H9 (cell line): ENCODE measurements at regions not wholly inside any gene's neighbourhood (a gene's known extent, or its start where the extent isn't known, plus 50 kb on each side); places are given as distances from the start of the nearest gene placed in this dataset.

Experiments used
- DNase-seq: peaks from one replicate; pipeline ENCODE4 v3.0.0-alpha.2; 2017
- H2AFZ ChIP-seq: one replicate; pipeline ENCODE4 v1.6.1; 2013; ENCODE audit warnings: mild to moderate bottlenecking, low read length, control low read depth, moderate library complexity
- H2AK5ac ChIP-seq: 2 replicates; pipeline ENCODE4 v1.6.1; 2013; ENCODE audit warnings: low read length, control low read depth, mixed read lengths; ENCODE audit not compliant: insufficient read length
- H2BK120ac ChIP-seq: one replicate; pipeline ENCODE4 v1.6.1; 2013; ENCODE audit warnings: low read depth, mild to moderate bottlenecking, low read length, control low read depth, inconsistent platforms; ENCODE audit not compliant: poor library complexity, severe bottlenecking
- H2BK12ac ChIP-seq: 2 replicates; pipeline ENCODE4 v1.6.1; 2013; ENCODE audit warnings: low read length, control low read depth, mixed read lengths, low read depth; ENCODE audit not compliant: insufficient read length
- H2BK15ac ChIP-seq: 2 replicates; pipeline ENCODE4 v1.6.1; 2013; ENCODE audit warnings: low read depth, low read length, control low read depth
- H2BK20ac ChIP-seq: one replicate; pipeline ENCODE4 v1.6.1; 2013; ENCODE audit warnings: low read depth, mild to moderate bottlenecking, low read length, control low read depth, inconsistent platforms; ENCODE audit not compliant: poor library complexity, severe bottlenecking
- H2BK5ac ChIP-seq: 2 replicates; pipeline ENCODE4 v1.6.1; 2013; ENCODE audit warnings: low read length, control low read depth, mixed read lengths; ENCODE audit not compliant: insufficient read length
- H3K14ac ChIP-seq: 2 replicates; pipeline ENCODE4 v1.6.1; 2013; ENCODE audit warnings: low read length, control low read depth; ENCODE audit not compliant: insufficient read depth
- H3K18ac ChIP-seq: 2 replicates; pipeline ENCODE4 v1.6.1; 2013; ENCODE audit warnings: low read depth, mild to moderate bottlenecking, mixed read lengths, low read length, control low read depth; ENCODE audit not compliant: insufficient read length
- H3K23ac ChIP-seq: 2 replicates; pipeline ENCODE4 v1.6.1; 2013; ENCODE audit warnings: low read length, control low read depth, mixed read lengths, low read depth; ENCODE audit not compliant: insufficient read length
- H3K23me2 ChIP-seq: 2 replicates; pipeline ENCODE4 v1.6.1; 2013; ENCODE audit warnings: low read depth, mild to moderate bottlenecking, mixed read lengths, low read length, control low read depth; ENCODE audit not compliant: insufficient read length, poor library complexity, severe bottlenecking
- H3K27ac ChIP-seq: 2 replicates; pipeline ENCODE4 v1.5.1; 2013; ENCODE audit warnings: low read length, control low read depth, mixed read lengths, low read depth; ENCODE audit not compliant: insufficient read length
- H3K27me3 ChIP-seq: 2 replicates; pipeline ENCODE4 v1.6.1; 2013; ENCODE audit warnings: low read length, control low read depth, inconsistent platforms; ENCODE audit not compliant: insufficient read depth
- H3K4ac ChIP-seq: 2 replicates; pipeline ENCODE4 v1.6.1; 2013; ENCODE audit warnings: low read depth, mild to moderate bottlenecking, control low read depth, inconsistent platforms, low read length, moderate library complexity
- H3K4me1 ChIP-seq: 2 replicates; pipeline ENCODE4 v1.6.1; 2013; ENCODE audit warnings: low read length, control low read depth, inconsistent platforms; ENCODE audit not compliant: insufficient read depth
- H3K4me2 ChIP-seq: 2 replicates; pipeline ENCODE4 v1.6.1; 2013; ENCODE audit warnings: low read length, control low read depth, mixed read lengths; ENCODE audit not compliant: insufficient read length, insufficient read depth
- H3K56ac ChIP-seq: 2 replicates; pipeline ENCODE4 v1.6.1; 2013; ENCODE audit warnings: low read depth, mild to moderate bottlenecking, mixed read lengths, low read length, control low read depth; ENCODE audit not compliant: insufficient read length
- H3K79me1 ChIP-seq: 2 replicates; pipeline ENCODE4 v1.6.1; 2013; ENCODE audit warnings: low read depth, mild to moderate bottlenecking, moderate library complexity, low read length, control low read depth, inconsistent platforms; ENCODE audit not compliant: insufficient read depth, poor library complexity, severe bottlenecking
- H3K79me2 ChIP-seq: 2 replicates; pipeline ENCODE4 v1.6.1; 2013; ENCODE audit warnings: low read length, control low read depth, inconsistent platforms; ENCODE audit not compliant: insufficient read depth
- H3K9ac ChIP-seq: 2 replicates; pipeline ENCODE4 v1.6.1; 2013; ENCODE audit warnings: low read length, control low read depth, mixed read lengths; ENCODE audit not compliant: insufficient read length; ENCODE audit errors: extremely low read depth
- H3K9me3 ChIP-seq: one replicate; pipeline ENCODE4 v1.6.1; 2013; ENCODE audit warnings: low read depth, low read length, inconsistent platforms; ENCODE audit not compliant: control insufficient read depth
- H3T11ph ChIP-seq: one replicate; pipeline ENCODE4 v1.6.1; 2013; ENCODE audit warnings: mild to moderate bottlenecking, low read length, control low read depth, inconsistent platforms
- H4K20me1 ChIP-seq: one replicate; pipeline ENCODE4 v1.6.1; 2013; ENCODE audit not compliant: control insufficient read depth, insufficient read length, insufficient read depth
- H4K5ac ChIP-seq: 2 replicates; pipeline ENCODE4 v1.6.1; 2013; ENCODE audit warnings: low read depth, mild to moderate bottlenecking, mixed read lengths, low read length, control low read depth; ENCODE audit not compliant: insufficient read length
- H4K8ac ChIP-seq: replicated peaks from 2 replicates; pipeline ENCODE4 v1.6.1; 2013; ENCODE audit warnings: low read length, control low read depth, mixed read lengths, low read depth; ENCODE audit not compliant: insufficient read length
- H4K91ac ChIP-seq: 2 replicates; pipeline ENCODE4 v1.6.1; 2013; ENCODE audit warnings: low read depth, mild to moderate bottlenecking, moderate library complexity, mixed read lengths, low read length, control low read depth; ENCODE audit not compliant: insufficient read length
- H3K27ac Mint-ChIP-seq, 3 experiments: 2 replicates in 2 of 3; 3 replicates in 1 of 3; pipeline ENCODE4 v1.8.0; 2020 to 2021; ENCODE audit warnings: mixed read lengths in 3 of 3, mild to moderate bottlenecking in 1 of 3, moderate library complexity in 1 of 3
- H3K27me3 Mint-ChIP-seq: 2 replicates; pipeline ENCODE4 v1.8.0; 2021; ENCODE audit warnings: low read depth, mild to moderate bottlenecking, moderate library complexity, mixed read lengths
- H3K36me3 Mint-ChIP-seq, 3 experiments: 2 replicates in 2 of 3; 3 replicates in 1 of 3; pipeline ENCODE4 v1.8.0; 2020 to 2021; ENCODE audit warnings: low read depth in 3 of 3, mixed read lengths in 3 of 3; ENCODE audit not compliant: insufficient read depth in 1 of 3
- H3K4me1 Mint-ChIP-seq, 2 experiments: 2 replicates each; pipeline ENCODE4 v1.8.0; 2020; ENCODE audit warnings: mixed read lengths in 2 of 2
- H3K4me3 Mint-ChIP-seq, 2 experiments: 2 replicates in 1 of 2; 3 replicates in 1 of 2; pipeline ENCODE4 v1.8.0; 2020 to 2021; ENCODE audit warnings: mild to moderate bottlenecking in 2 of 2, mixed read lengths in 2 of 2, moderate library complexity in 1 of 2
- H3K9me3 Mint-ChIP-seq, 2 experiments: 2 replicates in 1 of 2; 3 replicates in 1 of 2; pipeline ENCODE4 v1.8.0; 2020; ENCODE audit warnings: mild to moderate bottlenecking in 2 of 2, mixed read lengths in 2 of 2, moderate library complexity in 1 of 2
- CTCF ChIP-seq: fragments of 200-600 bp; sonication (generic); conservative IDR thresholded peaks from 3 replicates; pipeline ENCODE4 v1.8.0; 2021; ENCODE audit warnings: antibody characterized with exemption, mild to moderate bottlenecking

DNA sequence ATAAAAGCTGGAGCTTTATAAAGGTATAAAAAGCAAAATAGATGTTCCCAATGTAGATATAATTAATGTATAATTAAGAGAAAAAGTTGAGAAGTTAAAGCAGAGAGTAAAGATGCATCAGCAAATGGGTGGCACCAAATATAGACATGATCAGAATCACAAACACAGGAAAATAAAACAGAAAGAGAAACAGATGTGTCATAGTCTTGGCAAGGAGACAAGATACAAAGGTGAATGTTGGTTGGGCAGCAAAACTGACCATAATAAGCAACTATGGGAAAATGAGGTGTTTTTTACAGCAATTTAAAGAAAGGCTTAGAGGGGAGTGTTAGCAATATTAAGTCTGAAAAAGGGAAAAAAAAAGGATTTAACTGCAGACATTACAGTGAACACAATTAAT is 135.4 kb upstream of the CLEC14A start:
- DNase-seq: no peak
- Histone ChIP-seq H4K20me1 (no peaks in the 10 kb centered on the region), H3K27ac (no peak overlapping the region), H2BK120ac (no peak overlapping the region), H3K4me1 (no peaks in the 10 kb centered on the region; the same call in 1 of the 2 replicates), H3K79me1 (no peaks in the 10 kb centered on the region), H4K91ac (no peak overlapping the region), H4K5ac (no peak overlapping the region), H3K4me2 (no peak overlapping the region), H3T11ph (no peak overlapping the region), H2BK12ac (no peak overlapping the region), H2AFZ (no peak overlapping the region), H3K18ac (no peak overlapping the region), H3K23ac (no peak overlapping the region), H2BK20ac (no peak overlapping the region), H2BK15ac (no peak overlapping the region), H3K56ac (no peak overlapping the region), H4K8ac (no peak overlapping the region), H3K79me2 (no peaks in the 10 kb centered on the region), H3K9me3 (no peaks in the 10 kb centered on the region), H3K4ac (no peak overlapping the region), H3K23me2 (no peaks in the 10 kb centered on the region), H2BK5ac (no peak overlapping the region), H3K27me3 (no peaks in the 10 kb centered on the region), H2AK5ac (no peak overlapping the region), H3K14ac (no peak overlapping the region), H3K9ac (no peak overlapping the region)
- no peaks in the 10 kb centered on the region for H3K36me3 Mint-ChIP-seq
- H3K27ac Mint-ChIP-seq: no peak overlapping the region
- H3K9me3 Mint-ChIP-seq: no peaks in the 10 kb centered on the region
- H3K4me1 Mint-ChIP-seq: peaks cover 2 to 6% of the 10 kb centered on the region in 2 experiments; a peak in 2 of 4 replicates
- no peak overlapping the region for H3K4me3 Mint-ChIP-seq
- H3K27me3 Mint-ChIP-seq: peaks cover 6% of the 10 kb centered on the region
- no peak for TF ChIP-seq CTCF
